ENCODE measurements at regions not wholly inside any gene's neighbourhood (a gene's known extent, or its start where the extent isn't known, plus 50 kb on each side); places are given as distances from the start of the nearest gene placed in this dataset.

DNA sequence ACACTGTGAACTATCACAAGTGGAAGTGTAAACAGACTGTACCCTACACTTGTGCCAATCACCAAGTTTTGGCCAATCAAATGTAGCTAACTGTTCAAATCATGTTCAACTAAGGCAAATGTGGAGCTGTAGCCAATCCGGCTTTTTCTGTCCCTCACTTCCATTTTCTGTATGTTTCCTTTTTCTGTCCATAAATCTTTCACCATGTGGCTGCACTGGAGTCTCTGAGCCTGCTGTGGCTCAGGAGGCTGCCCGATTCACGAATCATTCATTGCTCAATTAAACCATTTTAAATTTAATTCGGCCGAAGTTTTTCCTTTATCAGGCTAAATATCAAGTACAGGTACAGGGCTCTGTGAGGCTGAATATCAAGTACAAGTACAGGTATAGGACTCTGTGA lies 216.5 kb downstream of the RFC3 start:
- no peak overlapping the region for H3K9ac ChIP-seq (ENCODE audit: low read depth, low read length, poor library complexity)
- no peak overlapping the region for H2BK120ac ChIP-seq (ENCODE audit: low read depth, low read length)
- no peak overlapping the region for H3K27ac ChIP-seq (replicated peaks; ENCODE audit: low read length)
- no peaks in the 10 kb centered on the region for H3K36me3 ChIP-seq (replicated peaks in 1 of 2; ENCODE audit: control insufficient read depth in 2 of 2, insufficient read depth in 2 of 2, low read length in 2 of 2)
- H3K4ac ChIP-seq (ENCODE audit: low read length) = no peak overlapping the region
- H2AK5ac ChIP-seq (ENCODE audit: low read depth, low read length) = no peak overlapping the region
- H2BK15ac ChIP-seq (ENCODE audit: low read length) = no peak overlapping the region
- no peak overlapping the region for H3K4me2 ChIP-seq (ENCODE audit: insufficient read depth, low read length, poor library complexity, severe bottlenecking)
- no peak overlapping the region for H2BK5ac ChIP-seq (ENCODE audit: low read length)
- H2AFZ ChIP-seq (ENCODE audit: low read length) = no peak overlapping the region
- H3K9me3 ChIP-seq (replicated peaks in 1 of 2; ENCODE audit: control insufficient read depth in 2 of 2, insufficient read depth in 1 of 2, low read depth in 1 of 2, low read length in 2 of 2) = peaks cover 0 to 9% of the 10 kb centered on the region in 2 donors
- no peak overlapping the region for H3K18ac ChIP-seq (ENCODE audit: low read length)
- no peak overlapping the region for H4K91ac ChIP-seq (ENCODE audit: low read depth, low read length, poor library complexity)
- no CpG with 5 or more reads among the region's 5 CpGs for WGBS, 2 donors (ENCODE audit: extremely low coverage in 2 of 2, insufficient read length in 2 of 2, insufficient replicate concordance in 1 of 2)
- H3K4me1 ChIP-seq (ENCODE audit: control insufficient read depth in 2 of 2, insufficient read depth in 1 of 2, low read depth in 1 of 2, low read length in 2 of 2) = peaks cover 7 to 8% of the 10 kb centered on the region in 2 donors
- DNase-seq (ENCODE audit: low spot score) = no peak
- no peaks in the 10 kb centered on the region for H3K27me3 ChIP-seq (ENCODE audit: control insufficient read depth in 3 of 3, insufficient read depth in 3 of 3, low read depth in 1 of 3, low read length in 3 of 3)
- no peak overlapping the region for H3K14ac ChIP-seq (ENCODE audit: low read length)
- H2BK12ac ChIP-seq (ENCODE audit: low read length) = no peak overlapping the region
- H3K23ac ChIP-seq (ENCODE audit: low read depth, low read length, poor library complexity) = no peak overlapping the region
- no peaks in the 10 kb centered on the region for H3K79me1 ChIP-seq (ENCODE audit: low read depth, low read length)
- H3K4me3 ChIP-seq (ENCODE audit: low read length in 2 of 2) = no peak overlapping the region
- no peak overlapping the region for H4K8ac ChIP-seq (ENCODE audit: low read depth, low read length)

DNA sequence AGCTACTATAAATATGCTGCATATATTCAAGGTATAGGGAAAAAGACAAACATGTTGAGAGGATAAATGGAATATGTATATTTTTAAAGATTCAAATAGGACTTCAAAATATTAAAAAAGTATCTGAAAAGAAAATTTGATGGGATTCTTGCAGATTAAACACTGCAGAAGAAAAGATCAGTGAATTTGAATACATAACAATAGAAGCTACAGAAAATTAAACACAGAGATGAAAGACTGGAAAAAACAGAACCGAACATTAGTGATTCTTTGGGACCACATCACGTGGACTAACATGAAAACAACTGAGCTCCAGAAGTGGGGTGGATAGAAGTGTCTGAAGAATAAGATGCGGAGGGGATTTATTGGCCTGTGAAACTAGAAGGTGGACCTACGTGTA lies 217.2 kb downstream of the RFC3 start:
- peaks cover 0 to 9% of the 10 kb centered on the region in 2 donors for H3K9me3 ChIP-seq (replicated peaks in 1 of 2; ENCODE audit: control insufficient read depth in 2 of 2, insufficient read depth in 1 of 2, low read depth in 1 of 2, low read length in 2 of 2)
- no peak overlapping the region for H3K27ac ChIP-seq (replicated peaks; ENCODE audit: low read length)
- H3K4me1 ChIP-seq (ENCODE audit: control insufficient read depth in 2 of 2, insufficient read depth in 1 of 2, low read depth in 1 of 2, low read length in 2 of 2) = peaks cover 7 to 8% of the 10 kb centered on the region in 2 donors
- H3K18ac ChIP-seq (ENCODE audit: low read length) = no peak overlapping the region
- H3K36me3 ChIP-seq (replicated peaks in 1 of 2; ENCODE audit: control insufficient read depth in 2 of 2, insufficient read depth in 2 of 2, low read length in 2 of 2) = no peaks in the 10 kb centered on the region
- H3K9ac ChIP-seq (ENCODE audit: low read depth, low read length, poor library complexity) = no peak overlapping the region
- H3K23ac ChIP-seq (ENCODE audit: low read depth, low read length, poor library complexity) = no peak overlapping the region
- H2BK12ac ChIP-seq (ENCODE audit: low read length) = no peak overlapping the region
- no peak overlapping the region for H3K4ac ChIP-seq (ENCODE audit: low read length)
- no peak overlapping the region for H2AFZ ChIP-seq (ENCODE audit: low read length)
- no peaks in the 10 kb centered on the region for H3K79me1 ChIP-seq (ENCODE audit: low read depth, low read length)
- H4K8ac ChIP-seq (ENCODE audit: low read depth, low read length) = no peak overlapping the region
- no peak for DNase-seq (ENCODE audit: low spot score)
- no peak overlapping the region for H3K14ac ChIP-seq (ENCODE audit: low read length)
- no peaks in the 10 kb centered on the region for H3K27me3 ChIP-seq (ENCODE audit: control insufficient read depth in 3 of 3, insufficient read depth in 3 of 3, low read depth in 1 of 3, low read length in 3 of 3)
- no peak overlapping the region for H2BK120ac ChIP-seq (ENCODE audit: low read depth, low read length)
- no peak overlapping the region for H2AK5ac ChIP-seq (ENCODE audit: low read depth, low read length)
- H2BK15ac ChIP-seq (ENCODE audit: low read length) = no peak overlapping the region
- no peak overlapping the region for H3K4me2 ChIP-seq (ENCODE audit: insufficient read depth, low read length, poor library complexity, severe bottlenecking)
- H2BK5ac ChIP-seq (ENCODE audit: low read length) = no peak overlapping the region
- H4K91ac ChIP-seq (ENCODE audit: low read depth, low read length, poor library complexity) = no peak overlapping the region
- WGBS, 2 donors (ENCODE audit: extremely low coverage in 2 of 2, insufficient read length in 2 of 2, insufficient replicate concordance in 1 of 2) = no CpG with 5 or more reads among the region's 4 CpGs
- no peak overlapping the region for H3K4me3 ChIP-seq (ENCODE audit: low read length in 2 of 2)

GRCh38 chr13:34035676-34036325 lies 217.9 kb downstream of the RFC3 start:
- Histone ChIP-seq H2BK15ac (ENCODE audit: low read length) (no peak overlapping the region), H3K18ac (ENCODE audit: low read length) (no peak overlapping the region), H3K9ac (ENCODE audit: low read depth, low read length, poor library complexity) (no peak overlapping the region), H4K91ac (ENCODE audit: low read depth, low read length, poor library complexity) (no peak overlapping the region), H2BK12ac (ENCODE audit: low read length) (no peak overlapping the region), H2BK120ac (ENCODE audit: low read depth, low read length) (no peak overlapping the region), H3K4me2 (ENCODE audit: insufficient read depth, low read length, poor library complexity, severe bottlenecking) (no peak overlapping the region), H3K36me3 (replicated peaks in 1 of 2; ENCODE audit: control insufficient read depth in 2 of 2, insufficient read depth in 2 of 2, low read length in 2 of 2) (no peaks in the 10 kb centered on the region), H3K4ac (ENCODE audit: low read length) (no peak overlapping the region), H3K14ac (ENCODE audit: low read length) (no peak overlapping the region), H4K8ac (ENCODE audit: low read depth, low read length) (no peak overlapping the region), H3K27ac (replicated peaks; ENCODE audit: low read length) (no peak overlapping the region), H2BK5ac (ENCODE audit: low read length) (no peak overlapping the region), H3K4me1 (ENCODE audit: control insufficient read depth in 2 of 2, insufficient read depth in 1 of 2, low read depth in 1 of 2, low read length in 2 of 2) (peaks cover 7 to 8% of the 10 kb centered on the region in 2 donors), H3K4me3 (ENCODE audit: low read length in 2 of 2) (no peak overlapping the region), H3K27me3 (ENCODE audit: control insufficient read depth in 3 of 3, insufficient read depth in 3 of 3, low read depth in 1 of 3, low read length in 3 of 3) (no peaks in the 10 kb centered on the region), H3K23ac (ENCODE audit: low read depth, low read length, poor library complexity) (no peak overlapping the region), H3K79me1 (ENCODE audit: low read depth, low read length) (no peaks in the 10 kb centered on the region), H2AFZ (ENCODE audit: low read length) (no peak overlapping the region), H2AK5ac (ENCODE audit: low read depth, low read length) (no peak overlapping the region), H3K9me3 (replicated peaks in 1 of 2; ENCODE audit: control insufficient read depth in 2 of 2, insufficient read depth in 1 of 2, low read depth in 1 of 2, low read length in 2 of 2) (peaks cover 0 to 9% of the 10 kb centered on the region in 2 donors)
- DNase-seq (ENCODE audit: low spot score) = no peak
- no CpG with 5 or more reads among the region's 3 CpGs for WGBS, 2 donors (ENCODE audit: extremely low coverage in 2 of 2, insufficient read length in 2 of 2, insufficient replicate concordance in 1 of 2)

- Histone ChIP-seq H2AK5ac (ENCODE audit: low read depth, low read length) (no peak overlapping the region), H3K23ac (ENCODE audit: low read depth, low read length, poor library complexity) (no peak overlapping the region), H2BK5ac (ENCODE audit: low read length) (no peak overlapping the region), H3K9ac (ENCODE audit: low read depth, low read length, poor library complexity) (no peak overlapping the region), H3K36me3 (replicated peaks in 1 of 2; ENCODE audit: control insufficient read depth in 2 of 2, insufficient read depth in 2 of 2, low read length in 2 of 2) (no peaks in the 10 kb centered on the region), H3K79me1 (ENCODE audit: low read depth, low read length) (no peaks in the 10 kb centered on the region), H3K27ac (replicated peaks; ENCODE audit: low read length) (no peak overlapping the region), H3K18ac (ENCODE audit: low read length) (no peak overlapping the region), H3K4me3 (ENCODE audit: low read length in 2 of 2) (no peak overlapping the region), H3K4ac (ENCODE audit: low read length) (no peak overlapping the region), H3K9me3 (replicated peaks in 1 of 2; ENCODE audit: control insufficient read depth in 2 of 2, insufficient read depth in 1 of 2, low read depth in 1 of 2, low read length in 2 of 2) (peaks cover 0 to 9% of the 10 kb centered on the region in 2 donors), H3K4me1 (ENCODE audit: control insufficient read depth in 2 of 2, insufficient read depth in 1 of 2, low read depth in 1 of 2, low read length in 2 of 2) (peaks cover 7 to 8% of the 10 kb centered on the region in 2 donors), H3K14ac (ENCODE audit: low read length) (no peak overlapping the region), H2BK12ac (ENCODE audit: low read length) (no peak overlapping the region), H2BK15ac (ENCODE audit: low read length) (no peak overlapping the region), H3K27me3 (ENCODE audit: control insufficient read depth in 3 of 3, insufficient read depth in 3 of 3, low read depth in 1 of 3, low read length in 3 of 3) (no peaks in the 10 kb centered on the region), H2BK120ac (ENCODE audit: low read depth, low read length) (no peak overlapping the region), H2AFZ (ENCODE audit: low read length) (peak overlapping the region; percentile 38), H4K8ac (ENCODE audit: low read depth, low read length) (no peak overlapping the region), H4K91ac (ENCODE audit: low read depth, low read length, poor library complexity) (no peak overlapping the region), H3K4me2 (ENCODE audit: insufficient read depth, low read length, poor library complexity, severe bottlenecking) (no peak overlapping the region)
- DNase-seq (ENCODE audit: low spot score) = no peak
- no CpG with 5 or more reads among the region's 7 CpGs for WGBS, 2 donors (ENCODE audit: extremely low coverage in 2 of 2, insufficient read length in 2 of 2, insufficient replicate concordance in 1 of 2)
Observed at GRCh38 chr13:34037636-34038540, 219.9 kb downstream of the RFC3 start.

Data from neuronal stem cell (in vitro differentiated cells).